GM21717 (cell line): ENCODE measurements at regions not wholly inside any gene's neighbourhood (a gene's known extent, or its start where the extent isn't known, plus 50 kb on each side); places are given as distances from the start of the nearest gene placed in this dataset.
A peak's percentile ranks its signal among the peaks of the same experiment; 100 is the strongest.

Experiments
- ATAC-seq: cut with Tn5 transposase; IDR thresholded peaks from one replicate; pipeline ENCODE4 v1.9.1; 2021; ENCODE audit warnings: mild to moderate bottlenecking, moderate library complexity; ENCODE audit not compliant: unreplicated experiment

DNA sequence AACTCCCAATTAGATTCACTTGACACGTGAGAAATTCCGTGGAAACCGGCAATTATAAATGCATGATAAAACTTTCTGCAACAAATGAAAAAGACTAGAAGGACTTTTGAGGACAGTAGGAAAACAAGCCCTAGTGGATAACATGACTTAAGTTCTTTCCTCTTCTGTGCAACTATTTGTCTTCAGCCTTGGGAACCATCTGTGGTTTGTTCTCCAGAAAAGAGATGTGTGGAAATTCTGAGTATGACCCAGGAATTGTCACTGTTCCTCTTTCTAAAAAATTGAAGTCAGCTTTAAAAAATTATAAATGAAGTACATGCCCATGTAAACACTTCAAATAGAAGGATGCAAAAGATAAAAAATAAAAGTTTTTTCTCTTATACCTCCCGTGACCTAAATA is 128.6 kb upstream of the SVIL start:
- ATAC-seq: no peak

DNA sequence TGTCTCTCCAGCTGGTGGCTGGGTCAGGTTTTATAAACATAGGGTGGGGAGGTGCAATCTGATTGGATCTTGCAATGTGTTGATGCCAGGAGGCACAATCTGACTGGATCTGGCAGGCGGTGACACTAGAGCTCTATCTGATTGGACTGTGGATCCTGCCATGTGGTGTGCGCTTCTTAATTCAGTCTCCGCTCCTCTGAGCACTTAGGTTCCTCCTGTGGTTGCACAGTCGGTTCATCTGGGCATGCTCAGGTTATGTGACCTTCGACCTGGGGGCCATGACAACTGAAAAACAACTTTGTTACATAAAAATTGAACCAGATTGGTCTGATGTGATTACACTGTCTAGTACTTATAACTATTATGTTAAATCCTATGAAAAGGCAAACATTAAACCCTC is 127.1 kb upstream of the SVIL start:
- ATAC-seq: no peak

DNA sequence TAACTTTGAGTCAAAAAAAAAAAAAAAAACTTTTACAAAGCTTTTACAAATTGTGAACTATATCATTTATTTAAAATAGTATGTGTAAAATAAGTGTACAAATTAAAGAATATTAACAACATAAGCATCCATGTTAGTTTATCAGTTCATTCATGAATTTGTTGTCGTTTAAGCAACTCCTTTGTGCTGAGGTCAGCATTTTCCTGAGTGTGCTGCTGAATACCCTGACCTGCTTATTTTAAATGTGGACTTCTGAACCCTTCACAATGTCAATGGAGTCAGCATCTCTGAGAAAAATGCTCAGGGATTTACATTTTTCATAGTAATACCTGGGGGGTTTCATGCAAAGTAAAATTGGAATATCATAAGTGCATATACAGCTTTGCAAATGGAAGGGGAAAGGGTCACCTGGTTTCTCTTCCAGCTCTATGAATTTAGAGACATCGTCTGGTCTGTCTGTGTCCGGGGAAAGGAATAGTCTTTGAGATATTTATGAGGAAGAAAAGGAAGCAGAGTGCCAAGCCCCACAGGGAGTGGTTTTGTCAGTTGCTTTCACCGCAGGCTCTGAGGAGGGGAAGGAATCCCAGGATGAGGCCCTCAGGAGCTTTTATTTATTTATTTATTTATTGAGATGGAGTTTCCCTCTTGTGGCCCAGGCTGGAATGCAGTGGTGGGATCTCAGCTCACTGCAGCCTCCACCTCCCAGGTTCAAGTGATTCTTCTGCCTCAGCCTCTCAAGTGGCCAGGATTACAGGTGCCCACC is 125.5 kb upstream of the SVIL start:
- no peak for ATAC-seq

DNA sequence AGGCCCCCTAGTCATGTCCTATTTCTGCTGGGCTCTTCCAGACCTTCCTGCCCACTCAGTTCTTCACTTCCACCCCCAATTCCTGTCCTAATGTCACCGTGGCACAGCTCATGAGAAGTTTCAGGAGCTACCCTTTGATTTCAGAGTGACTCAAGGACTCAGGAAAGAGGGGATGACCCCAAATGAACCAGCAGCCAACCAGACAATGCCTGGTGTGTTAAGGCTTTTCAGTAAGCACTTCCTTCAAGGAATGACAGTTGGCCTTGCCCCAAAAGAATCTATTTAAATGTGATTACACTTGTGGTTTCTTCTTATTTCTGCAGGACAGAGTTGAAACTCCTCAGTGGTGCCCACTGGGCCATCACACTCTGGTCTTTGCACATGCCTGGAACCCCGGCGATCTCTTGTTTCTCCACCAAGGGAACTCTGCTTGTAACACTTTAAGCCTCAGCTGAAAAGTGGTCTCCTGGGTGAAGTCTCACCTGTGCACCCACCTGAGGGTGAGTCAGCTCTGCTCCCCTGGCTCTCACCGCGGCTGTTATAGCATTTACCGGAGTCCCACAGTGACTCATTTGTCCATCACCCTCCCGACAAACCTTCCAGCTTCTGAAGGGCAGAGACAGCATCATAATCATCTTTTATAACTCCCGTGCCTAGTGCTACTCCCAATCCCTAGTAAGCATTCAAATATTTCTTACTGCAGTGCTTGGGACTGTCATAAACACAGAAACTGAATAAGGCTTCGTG is 123.0 kb upstream of the SVIL start:
- ATAC-seq: no peak

DNA sequence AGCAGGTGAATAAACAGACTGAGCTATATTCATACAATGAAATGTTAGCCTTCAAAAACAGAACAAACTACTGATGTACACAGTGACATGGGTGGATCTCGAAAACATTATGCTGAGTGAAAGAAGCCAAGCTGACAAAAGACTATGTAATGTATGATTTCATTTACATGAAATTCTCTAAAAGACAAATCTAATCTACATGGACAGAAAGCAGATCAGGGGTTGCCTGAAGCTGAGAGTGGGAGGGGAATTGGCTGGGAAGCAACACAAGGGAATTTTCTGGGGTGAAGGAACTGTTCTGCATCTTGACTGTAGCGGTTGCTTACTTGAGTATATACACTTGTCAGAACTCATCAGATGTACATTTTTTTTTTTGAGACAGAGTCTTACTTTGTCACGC is 121.7 kb upstream of the SVIL start:
- ATAC-seq: no peak

DNA sequence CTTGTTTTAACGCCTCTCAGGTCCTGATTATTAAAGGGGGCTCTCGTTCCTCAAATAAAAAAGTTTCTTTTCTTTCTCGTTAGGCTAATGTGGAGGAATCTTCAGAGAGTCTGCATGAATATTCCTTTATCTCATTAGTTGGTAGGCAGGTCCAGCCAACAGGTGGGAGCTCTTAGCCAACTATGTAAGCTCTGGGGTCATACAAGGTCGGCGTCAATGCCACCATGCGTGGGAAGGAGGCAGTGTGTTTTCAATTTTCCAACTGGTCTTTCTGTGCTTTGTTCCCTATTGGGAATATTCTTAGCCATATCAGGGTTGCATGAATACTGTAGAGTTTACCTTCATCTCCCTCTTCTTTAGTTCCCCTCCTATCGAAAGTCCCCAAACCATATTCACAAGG is 118.5 kb upstream of the SVIL start:
- no peak for ATAC-seq

DNA sequence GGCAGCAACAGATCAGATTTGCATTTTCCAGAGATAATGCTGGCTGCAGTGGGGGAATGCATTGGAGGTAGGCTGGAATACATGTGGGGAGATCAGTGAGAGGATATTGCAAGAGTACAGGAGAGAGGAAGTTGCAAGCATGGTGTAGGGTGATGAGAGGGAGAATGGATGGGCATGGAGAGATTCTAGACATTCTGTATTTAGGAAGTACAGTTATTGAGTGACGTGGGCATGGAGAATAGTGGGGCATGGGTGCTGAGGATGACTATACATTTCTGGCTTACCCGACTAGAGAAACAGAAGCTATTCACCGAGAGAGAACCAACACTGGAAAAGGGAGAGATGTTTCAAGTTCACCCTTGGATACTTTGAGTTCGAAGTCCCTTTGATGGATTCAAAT is 116.9 kb upstream of the SVIL start:
- no peak for ATAC-seq

DNA sequence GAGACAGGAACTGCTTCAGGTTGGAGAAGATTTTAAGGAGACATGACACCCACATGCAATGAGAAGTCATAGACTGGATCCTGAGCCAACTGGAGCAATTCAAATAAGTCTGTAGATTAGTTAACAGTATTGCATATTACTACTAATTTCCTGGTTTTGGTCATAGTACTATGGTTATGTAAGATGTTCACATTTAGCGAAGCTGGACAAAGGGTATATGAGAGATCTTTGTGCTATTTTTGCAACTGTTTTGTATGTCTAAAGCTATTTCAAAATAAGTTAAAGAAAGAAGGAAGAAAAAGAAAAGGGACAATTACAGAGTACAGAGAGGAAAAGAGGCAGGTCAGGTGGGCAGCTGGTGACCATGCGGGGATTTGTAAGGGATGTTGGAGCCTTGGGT is 116.5 kb upstream of the SVIL start:
- no peak for ATAC-seq

DNA sequence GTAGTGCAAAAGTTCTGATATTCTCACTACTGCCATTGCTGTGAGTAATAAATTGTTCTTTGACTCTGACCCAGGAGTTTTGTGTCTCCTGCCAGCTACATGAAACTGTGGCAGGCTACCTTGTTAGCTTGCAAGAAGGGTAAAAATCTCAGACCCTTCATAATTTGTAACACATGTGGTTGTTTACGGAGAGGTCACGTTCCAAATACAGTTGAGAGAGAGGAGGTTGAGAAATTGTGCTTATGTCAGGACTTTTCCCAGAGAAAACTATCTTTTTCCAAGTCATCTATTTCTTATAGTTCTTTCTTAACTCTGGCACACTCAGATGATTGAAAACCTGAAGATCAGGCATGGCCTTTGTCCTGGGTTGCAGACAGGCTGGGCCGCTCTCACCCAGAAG is 114.4 kb upstream of the SVIL start:
- ATAC-seq: no peak

DNA sequence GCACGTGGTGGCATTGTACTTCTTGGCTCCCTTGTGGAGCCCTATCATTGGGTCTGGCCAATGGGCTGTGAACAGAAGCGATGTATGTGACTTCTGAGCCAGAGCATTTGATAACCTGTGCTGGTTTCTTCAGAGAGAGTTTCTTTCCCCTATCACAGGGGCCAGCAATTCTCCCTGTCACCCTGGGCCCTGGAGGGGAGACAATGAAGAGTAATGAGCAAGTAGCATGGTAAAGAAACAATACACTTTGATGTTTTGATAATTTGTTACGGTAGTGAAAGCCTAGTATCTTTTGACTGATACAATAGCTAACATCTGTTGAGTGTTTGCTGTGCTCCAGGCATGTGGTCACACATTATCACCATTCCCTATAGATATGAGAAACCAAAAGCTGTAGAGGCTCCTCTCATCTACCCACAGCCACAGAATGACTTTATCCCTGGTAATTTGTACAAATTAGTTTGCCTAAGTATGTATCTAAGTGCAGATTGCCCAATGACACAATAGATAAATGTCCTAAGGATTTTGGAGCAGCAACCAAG is 113.4 kb upstream of the SVIL start:
- no peak for ATAC-seq

DNA sequence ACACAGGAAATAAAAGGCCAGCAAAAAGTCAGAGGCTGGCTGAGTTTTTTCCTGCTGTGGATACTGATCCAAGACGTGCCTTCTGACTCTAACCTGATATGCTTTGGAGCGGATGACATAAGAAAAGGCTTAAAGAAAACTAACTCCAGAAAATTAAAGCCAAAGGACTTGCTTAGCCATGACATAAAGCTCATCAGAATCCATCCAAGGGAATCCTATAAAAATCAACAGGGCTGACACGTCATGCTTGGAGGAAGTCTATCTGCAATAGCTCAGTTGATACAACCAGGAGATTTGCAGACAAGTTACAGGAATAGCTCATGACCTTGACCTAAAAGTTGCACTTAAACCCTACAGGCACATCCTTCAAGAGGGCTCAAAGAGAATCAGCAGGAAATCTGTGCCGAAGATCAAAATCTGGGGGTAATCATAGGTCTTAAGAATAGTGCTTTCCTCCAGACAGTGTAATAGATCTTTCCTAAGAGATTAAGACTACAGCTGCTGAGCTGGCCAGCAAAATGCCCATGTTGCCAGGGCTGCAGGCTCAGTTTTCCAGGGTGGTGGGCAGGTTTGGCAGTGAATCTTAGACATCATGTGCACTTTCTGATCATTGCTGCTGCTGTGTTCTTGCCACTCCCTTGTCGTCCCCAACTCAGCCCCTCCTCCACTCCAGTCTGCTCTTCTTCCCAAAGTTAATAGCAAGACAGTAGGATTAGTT is 111.5 kb upstream of the SVIL start:
- ATAC-seq: no peak

DNA sequence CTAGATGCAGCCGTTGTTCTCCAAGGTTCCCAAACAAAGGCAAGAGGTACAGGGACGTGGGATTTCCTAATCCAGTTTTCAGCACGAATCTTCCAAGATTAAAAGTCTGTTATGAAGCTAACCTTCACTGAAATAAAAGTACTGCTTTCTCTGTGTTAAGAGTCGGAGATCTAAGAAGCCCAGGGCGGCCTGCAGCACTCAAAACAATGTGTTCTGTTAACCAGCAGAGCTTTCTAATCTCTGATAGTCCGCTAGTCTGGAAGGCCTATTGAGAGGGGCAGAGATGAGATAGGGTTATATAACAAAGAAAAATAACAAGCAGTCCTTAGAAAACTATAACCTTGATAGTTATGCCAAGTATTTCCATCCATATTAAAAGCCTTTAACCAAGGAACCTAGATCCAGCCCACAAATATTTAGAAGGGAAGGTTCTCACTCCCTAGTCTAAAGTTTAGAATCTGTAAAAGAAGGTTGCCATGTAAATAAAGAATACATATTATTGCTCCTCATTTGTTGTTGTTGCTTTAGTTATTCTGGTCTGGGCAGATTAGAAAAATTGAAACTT is 106.3 kb upstream of the SVIL start:
- no peak for ATAC-seq

DNA sequence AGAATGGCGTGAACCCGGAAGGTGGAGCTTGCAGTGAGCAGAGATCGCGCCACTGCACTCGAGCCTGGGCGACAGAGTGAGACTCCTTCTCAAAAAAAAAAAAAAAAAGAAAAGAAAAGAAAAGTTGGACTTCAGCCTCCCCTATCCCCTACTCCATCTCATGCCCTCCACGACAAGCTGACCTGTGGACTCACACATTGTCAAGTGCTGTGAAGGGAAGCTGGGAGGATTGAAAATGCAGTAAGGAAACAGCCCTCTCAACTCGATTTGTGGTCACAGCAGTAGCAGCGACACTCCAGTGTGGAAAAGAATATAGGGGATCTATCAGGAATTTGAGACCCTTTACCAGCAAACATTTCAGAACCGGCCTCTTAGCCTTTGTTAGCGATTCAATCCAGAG is 103.6 kb upstream of the SVIL start:
- ATAC-seq: no peak

DNA sequence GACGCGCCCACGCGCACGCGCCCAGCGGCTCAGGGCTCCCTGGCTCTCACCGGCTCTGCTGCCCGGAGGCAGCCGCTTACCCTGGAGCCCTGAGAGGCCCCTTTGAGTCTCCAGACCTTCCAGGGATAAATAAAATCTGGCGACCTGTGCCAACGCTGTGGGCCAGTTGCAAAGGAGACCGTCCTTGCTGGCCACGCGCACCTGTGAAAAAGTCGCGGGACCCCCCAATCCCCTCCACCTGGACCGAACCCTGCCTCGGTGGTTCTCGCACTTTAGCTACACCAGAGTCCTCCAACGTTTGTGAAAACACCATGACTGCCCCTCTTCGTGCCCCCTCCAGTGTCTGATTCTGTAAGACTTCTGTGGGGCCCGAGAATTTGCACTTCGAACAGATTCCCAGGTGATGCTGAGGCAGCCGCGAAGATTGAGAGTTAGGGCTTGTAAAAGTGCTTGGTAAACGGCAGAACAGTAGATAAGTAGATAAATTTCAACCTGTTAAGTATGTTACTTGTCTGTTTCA is 102.4 kb upstream of the SVIL start:
- ATAC-seq: no peak

DNA sequence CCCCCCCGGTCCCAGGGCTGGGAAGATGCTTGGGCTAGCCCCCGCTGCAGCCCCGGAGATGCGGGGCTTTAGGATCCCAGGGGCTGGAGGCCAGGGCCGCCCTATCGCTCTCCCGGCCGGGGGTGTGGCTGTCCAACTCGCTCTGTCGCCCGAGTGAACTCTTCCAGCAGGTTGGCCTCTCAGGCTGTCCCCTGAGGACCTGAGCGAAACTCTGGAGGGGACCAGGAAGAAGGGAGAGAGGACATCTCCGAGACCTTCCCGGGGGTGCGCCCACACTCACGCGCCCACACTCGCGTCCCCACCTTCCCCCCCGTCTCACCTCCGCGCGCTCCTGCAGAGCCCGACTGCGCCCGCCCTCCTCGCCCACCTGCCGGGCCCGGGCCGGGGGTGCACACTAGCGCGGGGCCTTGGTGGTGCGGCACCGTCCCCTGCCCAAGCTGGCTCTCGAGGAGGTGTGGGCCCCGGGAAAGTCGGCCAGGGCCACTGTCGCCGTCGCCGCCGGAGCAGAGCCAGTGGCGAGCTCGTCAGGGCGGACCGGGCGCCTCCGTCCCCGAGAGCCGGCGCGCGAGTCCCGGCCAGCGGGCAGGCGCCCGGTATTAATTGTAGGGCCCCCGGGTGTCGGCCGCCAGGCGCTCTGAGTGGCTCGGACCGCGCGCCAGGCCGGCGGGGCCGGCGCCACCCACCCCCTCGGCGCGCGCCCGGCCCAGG is 101.7 kb upstream of the SVIL start:
- no peak for ATAC-seq

DNA sequence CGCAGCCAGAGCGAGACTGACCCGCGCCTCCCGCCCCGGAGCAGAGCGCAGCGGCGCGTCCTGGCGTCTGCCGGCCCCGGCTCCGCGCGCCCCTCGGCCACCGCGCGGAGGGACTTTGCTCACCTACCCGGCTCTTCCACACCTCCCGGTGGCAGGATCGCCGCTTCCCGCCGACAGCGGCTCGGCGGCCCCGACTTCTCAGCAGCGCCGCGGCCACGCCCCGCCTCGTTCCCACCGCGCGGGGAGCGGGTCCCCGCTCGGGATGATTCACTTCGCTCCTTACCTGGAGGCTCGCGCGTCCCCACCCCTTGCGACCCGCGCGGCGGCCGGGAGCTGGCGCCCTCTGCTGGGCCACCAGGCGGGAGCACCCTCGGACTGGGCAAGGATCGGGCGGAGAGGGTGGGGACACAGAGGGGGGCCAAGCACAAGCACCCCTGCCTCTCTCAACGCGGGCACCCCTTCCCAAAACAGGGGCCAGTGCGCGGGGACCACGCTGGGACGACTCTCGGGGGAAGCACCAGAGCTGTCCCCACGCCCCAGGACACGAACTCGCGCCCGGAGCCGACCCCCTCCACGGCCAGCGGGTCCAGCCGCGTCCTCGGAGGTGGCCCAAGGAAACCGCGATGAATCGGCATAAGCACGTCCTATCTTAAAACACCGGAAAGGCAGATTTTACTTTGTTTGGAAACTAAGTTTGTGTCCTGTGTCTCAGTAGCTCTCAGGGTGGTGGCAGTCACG is 101.0 kb upstream of the SVIL start:
- peak; percentile 55 for ATAC-seq

DNA sequence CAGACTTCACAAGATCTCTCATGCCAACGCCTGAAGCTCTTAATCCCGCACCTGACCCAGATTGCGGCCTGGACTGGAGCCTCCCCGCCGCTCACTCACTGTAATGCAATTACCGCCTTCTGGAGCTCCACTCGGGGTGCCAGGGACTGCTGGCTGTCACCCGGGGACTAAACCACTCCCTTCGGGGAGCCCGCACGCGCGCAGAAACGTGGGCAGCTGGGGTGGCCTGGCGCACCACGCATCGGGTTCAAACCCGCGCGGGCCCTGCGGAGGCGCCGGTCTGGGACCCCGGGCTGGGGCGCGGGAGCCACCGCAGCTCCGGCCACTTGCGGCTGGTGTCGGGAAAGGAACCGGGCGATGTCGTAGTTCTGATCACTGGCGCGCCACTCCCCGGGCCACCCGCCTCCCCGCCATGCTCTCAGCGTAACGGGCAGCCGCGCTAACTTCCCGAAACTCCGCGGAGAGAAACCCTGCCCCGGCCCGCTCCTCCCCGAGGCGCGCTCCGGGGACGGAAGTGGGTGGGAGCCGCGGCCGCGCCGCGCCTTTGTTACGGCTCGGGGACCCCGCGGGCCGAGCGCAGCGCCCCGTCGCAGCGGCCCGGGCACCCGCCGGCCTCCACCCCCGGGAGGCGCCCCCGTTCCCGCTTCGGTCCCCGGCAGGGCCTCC is 100.3 kb upstream of the SVIL start:
- peak; percentile 24 for ATAC-seq

DNA sequence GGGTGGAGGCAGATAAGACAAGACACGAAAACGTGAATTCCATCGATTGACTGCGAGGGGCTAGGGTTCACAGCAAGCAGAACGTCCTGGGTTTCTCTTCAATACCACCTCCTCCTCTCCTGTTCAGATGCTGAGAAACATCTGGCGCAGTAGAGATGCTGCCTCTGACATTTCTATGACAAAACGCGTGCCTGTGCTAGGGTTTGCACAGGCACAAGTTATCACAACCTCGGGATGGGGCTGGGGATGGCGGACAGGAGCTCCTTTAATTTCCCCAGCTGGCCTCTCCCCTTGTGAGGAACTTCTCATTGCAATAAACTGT is 99.8 kb upstream of the SVIL start:
- ATAC-seq: no peak

DNA sequence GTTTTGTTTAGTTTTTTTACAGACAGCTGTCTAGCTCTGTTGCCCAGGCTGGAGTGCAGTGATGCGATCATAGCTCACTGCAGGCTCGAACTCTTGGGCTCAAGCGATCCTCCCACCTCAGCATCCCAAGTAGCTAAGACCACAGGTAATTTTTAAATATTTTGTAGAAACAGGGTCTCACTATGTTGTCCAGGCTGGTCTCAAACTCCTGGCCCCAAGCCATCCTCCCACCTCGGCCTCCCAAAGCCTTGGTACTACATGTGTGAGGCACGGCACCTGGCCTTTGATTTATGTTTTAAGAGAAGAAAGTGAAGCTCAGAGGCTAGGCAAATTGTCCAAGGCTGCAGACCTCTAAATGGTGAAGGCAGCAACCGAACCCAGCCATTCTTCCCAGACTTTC is 98.6 kb upstream of the SVIL start:
- no peak for ATAC-seq
